GM12878 (cell line): ENCODE measurements at regions not wholly inside any gene's neighbourhood (a gene's known extent, or its start where the extent isn't known, plus 50 kb on each side); places are given as distances from the start of the nearest gene placed in this dataset.
"Not testable (repeated sequence)": the region's sequence is repeated elsewhere in the genome, so short reads cannot be mapped to it uniquely, and the experiment has no call there.

Experiments
- BCLAF1 ChIP-seq: fragments of 450-650 bp; IDR thresholded peaks from 2 replicates; pipeline ENCODE4 v1.6.1; 2017; ENCODE audit warnings: antibody characterized with exemption, mild to moderate bottlenecking, moderate library complexity
- CTCF ChIP-seq, 3 experiments: IDR thresholded peaks in 2 of 3; conservative IDR thresholded peaks in 1 of 3; 2 replicates each; pipeline ENCODE4 v1.5.1; 2011; ENCODE audit warnings: low read depth in 3 of 3, low read length in 3 of 3, mild to moderate bottlenecking in 3 of 3, control low read depth in 2 of 3, moderate library complexity in 2 of 3, inconsistent platforms in 1 of 3, mixed read lengths in 1 of 3; ENCODE audit not compliant: control insufficient read depth in 2 of 3, insufficient read depth in 1 of 3; ENCODE audit errors: extremely low read depth in 1 of 3
- EGR1 ChIP-seq, 2 experiments: IDR thresholded peaks; 1 replicate in 1 of 2; 2 replicates in 1 of 2; pipeline ENCODE4 v1.6.1; 2011 to 2012; ENCODE audit warnings: low read depth in 2 of 2, low read length in 2 of 2, borderline replicate concordance in 1 of 2, mild to moderate bottlenecking in 1 of 2, moderate library complexity in 1 of 2
- NFIC ChIP-seq: IDR thresholded peaks from 2 replicates; pipeline ENCODE4 v1.6.1; 2012; ENCODE audit warnings: low read depth, mild to moderate bottlenecking, inconsistent platforms, low read length, moderate library complexity
- POLR2A ChIP-seq: IDR thresholded peaks from 2 replicates; pipeline ENCODE4 v1.6.1; 2011; ENCODE audit warnings: low read depth, mild to moderate bottlenecking, low read length
- RFX5 ChIP-seq: IDR thresholded peaks from 2 replicates; pipeline ENCODE4 v1.6.1; 2011; ENCODE audit warnings: low read depth, low read length, improper control_type of control experiment
- SIN3A ChIP-seq: IDR thresholded peaks from 2 replicates; pipeline ENCODE4 v1.6.1; 2012; ENCODE audit warnings: low read depth, low read length, improper control_type of control experiment
- TAF1 ChIP-seq: IDR thresholded peaks from 2 replicates; pipeline ENCODE4 v1.6.1; 2011; ENCODE audit warnings: mild to moderate bottlenecking, low read depth, low read length, borderline replicate concordance

GRCh38 chr4:87917911-87918310 lies 57.6 kb upstream of the SPP1 start:
- TF ChIP-seq EGR1 (IDR thresholded peaks at IDR 0.05; ENCODE audit: borderline replicate concordance in 1 of 2, low read depth in 2 of 2, low read length in 2 of 2); TAF1; NFIC; CTCF (IDR thresholded peaks at IDR 0.05 in 2 of 3, conservative IDR thresholded peaks at IDR 0.05 in 1 of 3; ENCODE audit: control insufficient read depth in 2 of 3, extremely low read depth in 1 of 3, insufficient read depth in 1 of 3, low read depth in 3 of 3, low read length in 3 of 3); RFX5; POLR2A; BCLAF1; SIN3A: not testable (repeated sequence)
